PC-9 (cell line): ENCODE measurements at regions not wholly inside any gene's neighbourhood (a gene's known extent, or its start where the extent isn't known, plus 50 kb on each side); places are given as distances from the start of the nearest gene placed in this dataset.

Experiments used
- BruUV-seq: library from RNA; stranded (reverse); fragments of 400-500 nt; replicated peaks from 2 replicates; lab custom pipeline; 2021; lab: Mats Ljungman, UMichigan
- CTCF ChIA-PET: fragments of 300-600 bp; sonication (Branson Sonifier 250); formaldehyde crosslinking; loops from one replicate; lab custom pipeline; 2022; ENCODE audit warnings: antibody characterized with exemption; lab: Charles Lee
- POLR2A ChIA-PET: fragments of 300-600 bp; sonication (Branson Sonifier 250); formaldehyde crosslinking; loops from one replicate; lab custom pipeline; 2022; ENCODE audit warnings: antibody characterized with exemption; ENCODE audit not compliant: unreplicated experiment; lab: Charles Lee
- DNase-seq, 2 experiments: peaks; one replicate each; pipeline versions ENCODE4 v3.0.0 to v3.0.0-alpha.2; 2015 to 2022; ENCODE audit warnings: mixed read lengths in 1 of 2
- H2AFZ ChIP-seq: fragments of 200-600 bp; sonication (generic); 2 replicates; pipeline ENCODE4 v1.8.1; 2017; ENCODE audit warnings: antibody characterized with exemption
- H3F3A ChIP-seq: fragments of 200-600 bp; sonication (generic); 2 replicates; pipeline ENCODE4 v1.8.1; 2017; ENCODE audit warnings: antibody characterized with exemption, mild to moderate bottlenecking, low read depth; ENCODE audit not compliant: insufficient read depth
- H3K27ac ChIP-seq: fragments of 200-600 bp; sonication (generic); 2 replicates; pipeline ENCODE4 v1.6.1; 2016; ENCODE audit warnings: mixed run types
- H3K27me3 ChIP-seq: fragments of 200-600 bp; sonication (generic); 2 replicates; pipeline ENCODE4 v1.6.1; 2016; ENCODE audit warnings: low read depth, mixed run types; ENCODE audit not compliant: insufficient read depth
- H3K36me3 ChIP-seq: fragments of 200-600 bp; sonication (generic); 2 replicates; pipeline ENCODE4 v1.6.1; 2016; ENCODE audit warnings: low read depth, mixed run types
- H3K4me1 ChIP-seq: fragments of 200-600 bp; sonication (generic); replicated peaks from 2 replicates; pipeline ENCODE4 v1.6.1; 2016; ENCODE audit warnings: mixed run types; ENCODE audit not compliant: insufficient read depth
- H3K4me2 ChIP-seq: fragments of 200-600 bp; sonication (generic); 2 replicates; pipeline ENCODE4 v1.6.1; 2017; ENCODE audit warnings: mixed run types
- H3K4me3 ChIP-seq: fragments of 200-600 bp; sonication (generic); 2 replicates; pipeline ENCODE4 v1.6.1; 2016; ENCODE audit warnings: mixed run types
- H3K79me2 ChIP-seq: fragments of 200-600 bp; sonication (generic); 2 replicates; pipeline ENCODE4 v1.6.1; 2017; ENCODE audit warnings: low read depth, mixed run types
- H3K9me2 ChIP-seq: fragments of 200-600 bp; sonication (generic); 2 replicates; pipeline ENCODE4 v1.8.1; 2017; ENCODE audit warnings: mild to moderate bottlenecking; ENCODE audit not compliant: insufficient read depth
- H3K9me3 ChIP-seq: fragments of 200-600 bp; sonication (generic); 2 replicates; pipeline ENCODE4 v1.8.1; 2016; ENCODE audit warnings: low read depth; ENCODE audit not compliant: insufficient read depth
- H4K20me1 ChIP-seq: fragments of 200-600 bp; sonication (generic); 2 replicates; pipeline ENCODE4 v1.8.1; 2017; ENCODE audit not compliant: insufficient read depth
- EZH2 ChIP-seq: fragments of 200-600 bp; sonication (generic); IDR thresholded peaks from 2 replicates; pipeline ENCODE4 v1.8.0; 2017; ENCODE audit warnings: antibody characterized with exemption, low read depth
- intact Hi-C: fragments of 100-400 bp; cut with micrococcal nuclease; formaldehyde crosslinking; loops from one replicate; pipeline ENCODE4 v1.10.0; 2022; ENCODE audit not compliant: unreplicated experiment
- TF ChIP-seq, protein P1 (sequence below): fragments of 200-600 bp; sonication (generic); conservative IDR thresholded peaks from 2 replicates; pipeline ENCODE4 v1.6.1; 2017; ENCODE audit warnings: mixed run types, antibody characterized with exemption, mild to moderate bottlenecking, moderate library complexity

DNA sequence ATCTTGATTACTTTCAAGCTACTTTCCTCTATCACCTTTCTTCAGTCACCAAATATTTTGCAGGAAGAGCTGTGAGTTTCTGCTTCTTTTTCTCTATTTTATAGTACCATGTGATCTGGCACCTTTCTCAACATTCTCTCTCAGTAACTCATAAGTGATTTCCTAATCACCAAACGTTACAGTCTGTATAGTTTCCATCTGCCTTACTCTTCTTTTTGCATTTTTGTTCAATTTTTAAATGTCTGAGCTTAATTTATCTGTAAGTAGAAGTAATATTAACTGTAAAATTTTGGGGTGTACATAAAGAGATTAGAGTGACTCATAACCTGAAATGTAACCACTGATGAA lies 422.1 kb upstream of the SYT1 start:
- H3K36me3 ChIP-seq, result no peaks in the 10 kb centered on the region
- H3K4me1 ChIP-seq, result no peaks in the 10 kb centered on the region
- no peaks in the 10 kb centered on the region for H4K20me1 ChIP-seq
- no peak overlapping the region for H3K4me3 ChIP-seq
- no peak overlapping the region for H3K27ac ChIP-seq
- no peaks in the 10 kb centered on the region for H3K27me3 ChIP-seq
- H3K4me2 ChIP-seq, result no peak overlapping the region
- no TSS peak for BruUV-seq
- TF ChIP-seq, protein P1, sequence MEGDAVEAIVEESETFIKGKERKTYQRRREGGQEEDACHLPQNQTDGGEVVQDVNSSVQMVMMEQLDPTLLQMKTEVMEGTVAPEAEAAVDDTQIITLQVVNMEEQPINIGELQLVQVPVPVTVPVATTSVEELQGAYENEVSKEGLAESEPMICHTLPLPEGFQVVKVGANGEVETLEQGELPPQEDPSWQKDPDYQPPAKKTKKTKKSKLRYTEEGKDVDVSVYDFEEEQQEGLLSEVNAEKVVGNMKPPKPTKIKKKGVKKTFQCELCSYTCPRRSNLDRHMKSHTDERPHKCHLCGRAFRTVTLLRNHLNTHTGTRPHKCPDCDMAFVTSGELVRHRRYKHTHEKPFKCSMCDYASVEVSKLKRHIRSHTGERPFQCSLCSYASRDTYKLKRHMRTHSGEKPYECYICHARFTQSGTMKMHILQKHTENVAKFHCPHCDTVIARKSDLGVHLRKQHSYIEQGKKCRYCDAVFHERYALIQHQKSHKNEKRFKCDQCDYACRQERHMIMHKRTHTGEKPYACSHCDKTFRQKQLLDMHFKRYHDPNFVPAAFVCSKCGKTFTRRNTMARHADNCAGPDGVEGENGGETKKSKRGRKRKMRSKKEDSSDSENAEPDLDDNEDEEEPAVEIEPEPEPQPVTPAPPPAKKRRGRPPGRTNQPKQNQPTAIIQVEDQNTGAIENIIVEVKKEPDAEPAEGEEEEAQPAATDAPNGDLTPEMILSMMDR, result no peak
- TF ChIP-seq EZH2, result no peak
- no peak for DNase-seq
- H3K9me3 ChIP-seq, result 0 out of 2 replicates have a peak, but pooled peaks cover 2% of the 10 kb centered on the region
- intact Hi-C loops, result no loop called here
- CTCF ChIA-PET, result no interaction called here
- no peaks in the 10 kb centered on the region for H3K9me2 ChIP-seq
- H3K79me2 ChIP-seq, result no peaks in the 10 kb centered on the region
- no peaks in the 10 kb centered on the region for H3F3A ChIP-seq
- no peak overlapping the region for H2AFZ ChIP-seq
- POLR2A ChIA-PET, result no interaction called here

DNA sequence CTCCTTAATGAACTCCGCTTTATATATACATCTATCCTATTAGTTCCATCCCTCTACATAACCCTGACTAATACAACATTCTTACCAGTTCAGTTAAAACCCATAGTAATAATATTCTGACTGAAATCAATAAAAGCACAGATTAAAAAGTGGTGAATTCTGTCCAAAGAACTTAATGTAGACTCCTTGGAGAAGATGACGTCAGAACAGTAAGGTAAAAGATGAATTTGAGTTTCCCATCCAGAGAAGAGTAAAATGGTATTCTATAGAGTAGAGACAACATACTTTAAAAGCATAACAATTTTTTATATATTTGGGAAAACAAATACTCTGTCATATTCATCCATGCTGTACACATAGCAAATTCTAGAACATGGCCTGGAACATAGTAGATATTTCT lies 418.0 kb upstream of the SYT1 start:
- H3K9me3 ChIP-seq, result peaks cover 6% of the 10 kb centered on the region; the same call in 1 of the 2 replicates
- H3K27ac ChIP-seq, result no peak overlapping the region
- no peak overlapping the region for H3K4me3 ChIP-seq
- no peaks in the 10 kb centered on the region for H3K4me1 ChIP-seq
- H3K4me2 ChIP-seq, result no peak overlapping the region
- DNase-seq, result no peak
- H3K9me2 ChIP-seq, result no peaks in the 10 kb centered on the region; the same call in 1 of the 2 replicates
- H2AFZ ChIP-seq, result no peak overlapping the region
- no peaks in the 10 kb centered on the region for H3K36me3 ChIP-seq
- TF ChIP-seq EZH2, result no peak
- TF ChIP-seq, protein P1, result no peak
- POLR2A ChIA-PET, result no interaction called here
- no peaks in the 10 kb centered on the region for H3K79me2 ChIP-seq
- CTCF ChIA-PET, result no interaction called here
- intact Hi-C loops, result no loop called here
- H3F3A ChIP-seq, result no peaks in the 10 kb centered on the region
- BruUV-seq, result no TSS peak
- no peaks in the 10 kb centered on the region for H3K27me3 ChIP-seq
- H4K20me1 ChIP-seq, result no peaks in the 10 kb centered on the region

DNA sequence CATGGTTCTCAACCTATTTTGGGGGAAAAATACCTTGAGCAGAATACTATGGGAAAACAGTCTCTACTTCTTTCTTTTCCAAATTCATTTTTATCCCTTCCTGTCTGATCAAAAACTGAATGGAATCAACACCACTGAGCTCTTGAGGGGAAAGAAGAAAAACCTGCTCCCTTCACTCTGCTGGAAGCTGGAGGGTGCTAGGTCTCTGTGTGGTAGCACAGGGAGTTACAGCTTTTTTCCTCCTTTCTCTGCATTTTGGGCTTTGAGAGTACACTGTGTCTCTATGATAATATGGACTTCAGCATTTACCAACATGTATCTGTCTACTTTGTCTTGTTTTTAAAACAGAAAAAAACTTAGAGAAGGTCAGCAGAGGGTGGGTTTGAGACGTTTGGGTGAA lies 417.2 kb upstream of the SYT1 start:
- TF ChIP-seq, protein P1, result no peak
- TF ChIP-seq EZH2, result no peak
- BruUV-seq, result no TSS peak
- CTCF ChIA-PET, result no interaction called here
- DNase-seq, result no peak
- H2AFZ ChIP-seq, result no peak overlapping the region
- H3K36me3 ChIP-seq, result no peaks in the 10 kb centered on the region
- POLR2A ChIA-PET, result no interaction called here
- intact Hi-C loops, result no loop called here
- no peaks in the 10 kb centered on the region for H3F3A ChIP-seq
- H3K4me2 ChIP-seq, result no peak overlapping the region
- H3K79me2 ChIP-seq, result no peaks in the 10 kb centered on the region
- no peaks in the 10 kb centered on the region for H3K27me3 ChIP-seq
- H3K9me3 ChIP-seq, result peaks cover 6% of the 10 kb centered on the region; the same call in 1 of the 2 replicates
- H3K4me1 ChIP-seq, result no peaks in the 10 kb centered on the region
- H4K20me1 ChIP-seq, result no peaks in the 10 kb centered on the region
- H3K27ac ChIP-seq, result no peak overlapping the region
- no peak overlapping the region for H3K4me3 ChIP-seq
- H3K9me2 ChIP-seq, result no peaks in the 10 kb centered on the region; the same call in 1 of the 2 replicates
